HG03565 (cell line): ENCODE measurements at regions not wholly inside any gene's neighbourhood (a gene's known extent, or its start where the extent isn't known, plus 50 kb on each side); places are given as distances from the start of the nearest gene placed in this dataset.
"Not testable (repeated sequence)": the region's sequence is repeated elsewhere in the genome, so short reads cannot be mapped to it uniquely, and the experiment has no call there.

ENCODE experiments used
- ATAC-seq: cut with Tn5 transposase; IDR thresholded peaks from one replicate; pipeline ENCODE4 v1.9.1; 2021; ENCODE audit warnings: mild to moderate bottlenecking, moderate library complexity; ENCODE audit not compliant: unreplicated experiment

DNA sequence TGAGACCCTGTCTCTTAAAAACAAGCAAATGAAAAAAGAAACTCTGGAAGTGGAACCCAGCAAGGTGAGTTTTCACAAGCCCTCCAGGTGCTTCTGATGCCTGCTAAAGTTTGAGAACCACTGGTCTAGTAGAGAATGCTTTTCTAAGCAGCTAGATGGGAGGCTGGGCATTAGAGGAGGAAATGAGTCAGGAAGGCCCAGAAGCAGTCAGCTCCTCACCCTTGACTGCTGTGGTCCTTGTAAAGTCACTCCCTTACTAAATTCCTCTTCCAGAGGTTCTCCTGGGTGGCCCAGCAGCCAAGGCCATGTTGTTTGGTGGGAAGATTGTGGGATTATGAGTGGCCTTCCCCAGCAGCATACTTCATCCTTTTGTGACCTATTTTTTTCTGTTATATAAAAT is 52.0 kb upstream of the FYN start:
- no peak for ATAC-seq

DNA sequence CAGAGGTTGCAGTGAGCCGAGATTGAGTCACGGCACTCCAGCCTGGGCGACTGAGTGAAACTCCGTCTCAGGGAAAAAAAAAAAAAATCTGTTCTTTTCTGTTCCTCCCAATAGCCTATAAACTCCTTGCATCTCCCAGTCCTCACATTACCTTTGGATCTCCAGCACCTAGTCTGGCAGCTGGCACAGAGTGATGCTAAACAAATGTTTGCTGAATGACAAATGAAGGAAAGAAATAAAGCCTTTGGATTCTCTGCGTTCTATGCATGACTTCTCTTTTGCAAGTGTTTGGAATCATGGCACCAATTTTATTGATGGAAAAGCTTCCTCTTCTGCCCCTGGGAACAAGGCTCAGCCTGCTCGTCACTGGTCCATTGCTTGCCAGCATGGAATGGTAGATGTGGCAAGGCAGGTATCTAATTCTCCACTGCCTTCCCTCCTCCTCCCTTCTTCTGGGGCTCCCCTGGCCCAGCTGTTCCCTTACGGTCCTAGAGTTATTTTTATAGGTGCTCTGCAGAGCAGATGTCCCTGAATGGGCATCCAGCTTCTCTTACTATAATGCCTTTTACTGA is 53.6 kb upstream of the FYN start:
- ATAC-seq, result no peak

DNA sequence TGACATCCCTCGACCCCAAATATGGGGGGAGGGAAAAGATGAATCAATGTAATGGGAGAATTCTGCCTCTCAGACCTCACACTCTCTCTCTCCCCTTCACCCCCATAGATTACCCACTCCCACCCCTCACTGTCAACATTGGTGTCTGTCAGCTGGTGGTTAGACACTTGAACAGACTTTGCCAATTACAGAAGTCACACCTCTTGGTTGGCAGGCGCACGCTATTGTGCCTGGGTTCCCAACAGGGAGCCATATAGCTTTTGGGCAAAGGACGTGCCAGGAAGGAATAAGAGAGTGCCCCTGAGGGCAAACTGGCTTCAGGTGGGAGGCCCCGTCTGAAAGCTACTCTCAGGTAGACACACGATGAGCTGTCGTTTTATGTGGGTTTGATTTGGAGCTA is 54.1 kb upstream of the FYN start:
- ATAC-seq, result no peak

- ATAC-seq, result no peak
These were observed 54.9 kb upstream of the FYN start for GRCh38 chr6:111928139-111928538.

- ATAC-seq, result not testable (repeated sequence)
These were observed 61.4 kb upstream of the FYN start for GRCh38 chr6:111934611-111935010.

DNA sequence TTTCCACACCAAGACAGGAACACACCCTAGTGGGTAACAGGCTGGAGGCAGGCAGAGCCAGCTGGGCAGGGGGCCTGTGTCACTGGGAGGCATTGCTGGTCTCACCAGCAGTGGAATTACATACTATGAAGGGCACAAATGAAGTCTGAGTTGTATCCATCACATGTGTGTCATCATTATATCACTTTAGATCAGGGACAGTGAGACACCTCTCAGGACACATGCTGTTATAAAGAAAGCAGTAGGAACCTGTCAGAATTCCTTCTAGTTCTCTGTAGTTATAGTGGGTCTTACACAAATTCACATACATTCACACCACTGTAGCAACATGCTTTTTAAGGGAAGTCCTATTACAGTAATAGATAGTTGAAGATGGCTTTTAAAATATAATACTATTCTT is 63.5 kb upstream of the FYN start:
- no peak for ATAC-seq

DNA sequence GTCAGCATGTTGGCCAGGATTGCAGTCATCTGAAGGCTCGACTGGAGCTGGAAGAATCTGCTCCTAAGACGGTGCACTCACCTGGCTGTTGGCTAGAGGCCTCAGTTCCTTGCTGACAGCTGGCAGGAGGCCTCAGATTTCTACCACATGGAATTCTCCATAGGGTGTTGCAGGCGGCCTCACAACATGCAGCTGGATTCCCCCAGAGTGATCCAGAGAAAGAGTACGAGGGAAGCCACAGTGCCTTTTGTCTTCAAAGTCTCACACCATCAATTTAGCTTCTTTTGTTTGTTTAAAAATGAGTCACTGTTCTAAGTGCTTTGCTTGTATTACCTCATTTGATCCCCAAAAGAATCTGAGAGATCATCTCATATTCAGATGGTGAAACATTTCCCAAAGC is 65.5 kb upstream of the FYN start:
- no peak for ATAC-seq

GRCh38 chr6:111939902-111940301 is 66.7 kb upstream of the FYN start:
- ATAC-seq, result no peak

- ATAC-seq, result no peak
These were observed 67.5 kb upstream of the FYN start for GRCh38 chr6:111940801-111941200.

GRCh38 chr6:111941686-111942330 is 68.6 kb upstream of the FYN start:
- no peak for ATAC-seq

- ATAC-seq, result no peak
These were observed 69.3 kb upstream of the FYN start for GRCh38 chr6:111942561-111942960.

- ATAC-seq, result no peak
These were observed 70.0 kb upstream of the FYN start for GRCh38 chr6:111943266-111943665.

GRCh38 chr6:111943726-111944125 is 70.5 kb upstream of the FYN start:
- no peak for ATAC-seq

GRCh38 chr6:111944541-111944940 is 71.3 kb upstream of the FYN start:
- no peak for ATAC-seq

DNA sequence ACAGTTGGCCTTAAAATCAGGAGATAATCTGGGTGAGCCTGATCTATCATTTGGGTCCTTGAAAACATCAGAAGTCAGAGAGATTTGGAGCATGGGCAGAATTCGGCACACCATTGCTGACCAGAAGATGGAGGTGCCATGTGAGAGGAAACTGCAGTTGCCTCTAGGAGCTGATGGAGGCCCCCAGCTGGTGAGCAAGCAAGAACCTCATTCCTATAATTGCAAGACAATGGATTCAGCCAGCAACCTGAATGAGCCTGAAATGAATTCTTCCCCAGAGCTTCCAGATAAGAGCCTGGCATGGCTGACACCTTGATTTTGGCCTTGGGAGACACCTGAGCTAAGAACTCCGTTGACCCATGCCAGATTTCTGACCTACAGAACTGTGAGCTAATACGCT is 76.3 kb upstream of the FYN start:
- no peak for ATAC-seq

DNA sequence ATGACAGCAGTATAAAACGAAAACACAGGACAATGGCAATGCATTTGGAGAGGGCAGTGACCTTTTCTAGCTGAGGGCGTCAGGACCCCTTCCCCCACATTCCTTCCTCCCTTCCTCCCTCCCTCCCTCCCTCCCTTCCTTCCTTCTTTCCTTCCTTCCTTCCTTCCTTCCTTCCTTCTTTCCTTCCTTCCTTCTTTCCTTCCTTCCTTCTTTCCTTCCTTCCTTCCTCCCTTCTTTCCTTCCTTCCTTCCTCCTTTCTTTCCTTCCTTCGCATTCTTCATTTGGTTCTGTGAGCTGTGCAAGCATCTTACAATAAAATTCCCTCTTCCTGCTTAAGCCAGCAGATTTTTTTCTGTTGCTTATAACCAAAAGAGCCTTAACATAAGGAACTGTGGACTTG is 76.7 kb upstream of the FYN start:
- not testable (repeated sequence) for ATAC-seq

GRCh38 chr6:111950661-111951496 is 77.6 kb upstream of the FYN start:
- no peak for ATAC-seq

DNA sequence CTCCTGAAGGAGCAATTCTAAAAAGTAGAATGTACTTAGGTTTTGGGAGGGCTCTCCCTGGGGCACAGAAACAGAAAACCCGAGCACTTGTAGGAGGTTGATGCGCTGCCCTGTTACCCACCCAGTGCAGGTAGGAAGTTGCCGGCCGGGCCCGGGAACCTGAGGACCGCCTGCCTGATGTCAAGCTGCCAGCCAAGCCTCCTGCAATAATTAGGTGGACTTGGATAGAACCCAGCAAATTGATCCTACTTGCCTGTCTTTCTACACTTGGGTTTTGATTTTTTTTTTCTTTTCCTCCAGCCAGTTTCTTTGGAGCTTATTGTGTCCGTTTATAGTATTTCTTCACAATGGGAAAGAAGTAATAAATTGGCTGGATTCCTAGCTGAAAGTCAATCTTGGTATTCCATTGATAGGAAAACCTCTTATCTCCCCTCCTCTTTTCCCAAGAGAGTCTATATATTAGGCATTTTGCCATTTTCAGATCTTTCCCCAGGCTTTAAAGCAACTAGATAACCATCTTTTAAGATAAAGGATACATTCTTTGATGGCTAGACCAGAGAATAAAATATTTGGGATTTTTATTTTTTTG is 78.3 kb upstream of the FYN start:
- ATAC-seq, result no peak

- ATAC-seq, result no peak
These were observed 79.0 kb upstream of the FYN start for GRCh38 chr6:111952274-111952673.

DNA sequence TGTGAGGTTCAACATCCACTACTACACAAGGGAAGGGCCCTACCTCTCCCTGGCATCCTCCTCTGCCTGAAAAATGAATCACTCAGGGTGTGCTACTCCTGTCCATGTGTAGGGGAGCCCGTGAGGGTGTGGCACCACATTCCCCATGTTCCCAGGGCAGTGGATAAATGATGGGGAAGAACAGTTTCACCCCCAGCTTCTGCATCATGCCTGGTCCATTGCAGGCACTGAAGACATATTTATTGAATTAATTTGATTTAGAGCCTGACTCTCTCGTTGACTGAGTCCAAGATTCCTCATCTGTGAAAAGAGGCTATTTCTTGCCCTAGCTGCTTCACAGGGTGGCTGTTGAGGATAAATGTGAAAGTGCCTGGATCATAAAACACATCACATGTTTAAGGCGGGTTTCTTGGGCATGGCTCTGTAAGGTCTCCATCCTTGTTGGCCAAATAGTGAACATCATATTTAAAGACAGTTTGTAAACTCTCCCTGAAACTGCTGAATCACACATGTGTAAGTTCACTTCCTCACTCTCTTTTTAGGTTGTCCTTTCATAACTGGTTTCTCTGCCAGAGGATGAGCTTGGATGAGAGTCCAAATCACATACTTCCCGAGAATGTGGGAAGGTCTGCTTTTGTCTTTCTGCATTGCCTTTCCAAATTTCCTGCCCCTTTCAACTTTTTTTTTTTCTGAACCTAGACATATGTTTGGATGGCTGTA is 79.7 kb upstream of the FYN start:
- ATAC-seq, result no peak

DNA sequence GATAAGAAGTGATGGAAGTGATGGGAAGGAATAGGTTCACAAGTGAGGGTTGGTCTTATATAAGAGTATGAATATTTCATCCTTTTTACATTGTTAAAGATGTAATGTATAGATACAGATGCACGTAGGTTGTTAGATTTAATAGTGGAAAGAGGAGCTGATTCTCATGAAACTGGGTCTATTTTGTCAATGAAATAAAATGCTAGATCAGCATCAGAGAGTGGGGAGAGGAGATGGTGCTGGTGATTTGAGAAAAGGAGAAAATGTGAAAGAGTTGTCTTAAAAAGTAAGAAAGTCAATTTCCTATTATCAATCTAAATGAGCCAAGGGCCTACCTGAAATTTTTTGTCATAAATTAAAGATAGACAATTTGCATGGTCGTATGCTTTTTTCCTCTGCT is 82.8 kb upstream of the FYN start:
- ATAC-seq, result no peak
